IPS-18c (cell line): ENCODE measurements at regions not wholly inside any gene's neighbourhood (a gene's known extent, or its start where the extent isn't known, plus 50 kb on each side); places are given as distances from the start of the nearest gene placed in this dataset.

ENCODE experiments used
- H3K4me3 ChIP-seq: 2 replicates; pipeline ENCODE4 v1.7.0; 2013; ENCODE audit warnings: low read depth, mild to moderate bottlenecking, low read length, moderate library complexity; ENCODE audit not compliant: insufficient read depth
- H3K9me3 ChIP-seq: one replicate; pipeline ENCODE4 v1.6.1; 2013; ENCODE audit warnings: mild to moderate bottlenecking, low read length, moderate library complexity; ENCODE audit not compliant: control insufficient read depth, insufficient read depth

DNA sequence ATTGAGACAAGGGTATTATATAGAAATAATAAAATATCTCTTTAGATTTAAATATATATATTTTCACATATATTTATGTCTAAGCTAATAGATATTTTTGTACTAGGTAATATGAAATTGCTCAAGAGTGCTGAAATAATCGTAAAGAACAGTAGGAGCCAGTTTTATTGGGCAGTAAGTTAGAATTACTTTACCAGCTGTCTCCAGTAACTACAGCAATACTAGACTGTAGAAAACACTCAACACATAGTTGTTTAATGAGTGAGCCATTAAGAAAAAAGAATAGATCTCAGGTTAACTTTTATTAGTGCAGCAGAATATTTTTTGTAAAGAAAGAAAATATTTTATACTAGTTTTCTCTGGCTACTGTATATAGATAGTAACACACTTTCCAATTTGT lies 715.2 kb downstream of the TRIML1 start:
- no peak overlapping the region for H3K4me3 ChIP-seq
- no peaks in the 10 kb centered on the region for H3K9me3 ChIP-seq

DNA sequence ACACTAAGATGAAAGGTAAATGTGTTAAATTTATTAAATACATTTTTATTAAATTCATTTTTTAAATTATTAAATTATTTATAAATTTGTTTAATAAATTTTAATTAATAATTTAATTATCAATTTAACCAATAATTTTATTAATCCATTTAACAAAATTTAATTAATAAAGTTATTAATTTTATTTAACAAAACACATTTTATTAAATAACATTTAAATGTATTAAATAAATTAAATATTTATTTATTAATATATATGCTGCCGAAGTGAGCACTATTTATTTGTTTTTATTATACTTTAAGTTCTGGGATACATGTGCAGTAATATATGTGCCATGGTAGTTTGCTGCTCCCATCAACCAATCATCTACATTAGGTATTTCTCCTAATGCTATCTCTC lies 719.5 kb downstream of the TRIML1 start:
- no peaks in the 10 kb centered on the region for H3K9me3 ChIP-seq
- no peak overlapping the region for H3K4me3 ChIP-seq

DNA sequence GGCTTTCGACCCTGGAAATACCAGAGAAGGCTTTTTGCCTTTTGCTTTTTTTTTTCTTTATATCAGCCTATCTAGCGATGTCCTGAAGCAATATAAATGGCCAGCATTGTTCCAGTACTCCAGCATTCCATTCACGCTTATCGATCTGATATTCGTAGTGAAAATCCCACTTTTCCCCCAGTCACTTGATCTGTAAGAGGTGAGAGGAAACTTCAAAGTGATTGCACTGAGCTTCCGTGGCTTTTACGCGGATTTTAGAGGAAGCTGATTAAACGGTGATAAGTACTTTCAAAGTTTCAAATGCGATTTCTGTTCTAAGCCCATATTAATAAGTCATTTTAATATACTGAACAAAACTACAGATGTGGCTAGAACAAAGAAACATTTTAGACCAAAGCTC lies 725.5 kb downstream of the TRIML1 start:
- no peaks in the 10 kb centered on the region for H3K9me3 ChIP-seq
- H3K4me3 ChIP-seq: no peak overlapping the region

DNA sequence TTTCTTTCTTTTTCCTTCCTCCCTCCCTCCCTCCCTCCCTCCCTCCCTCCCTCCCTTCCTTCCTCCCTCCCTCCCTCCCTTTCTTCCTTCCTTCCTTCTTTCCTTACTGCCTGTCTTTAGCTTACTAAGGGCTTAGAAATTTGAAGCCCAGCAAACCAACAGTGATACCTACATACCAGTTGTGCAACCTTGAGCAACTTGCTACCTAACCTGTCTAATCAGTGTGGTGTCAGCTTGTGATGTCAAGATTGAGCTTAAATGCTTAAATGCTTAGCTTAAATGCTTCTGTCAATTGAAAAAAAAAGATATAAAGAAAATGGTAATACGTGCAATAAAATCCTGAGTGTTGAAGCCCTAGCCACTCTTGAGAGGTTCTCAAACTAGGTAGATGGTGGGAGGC lies 728.6 kb downstream of the TRIML1 start:
- Histone ChIP-seq H3K9me3 (no peaks in the 10 kb centered on the region), H3K4me3 (no peak overlapping the region)

DNA sequence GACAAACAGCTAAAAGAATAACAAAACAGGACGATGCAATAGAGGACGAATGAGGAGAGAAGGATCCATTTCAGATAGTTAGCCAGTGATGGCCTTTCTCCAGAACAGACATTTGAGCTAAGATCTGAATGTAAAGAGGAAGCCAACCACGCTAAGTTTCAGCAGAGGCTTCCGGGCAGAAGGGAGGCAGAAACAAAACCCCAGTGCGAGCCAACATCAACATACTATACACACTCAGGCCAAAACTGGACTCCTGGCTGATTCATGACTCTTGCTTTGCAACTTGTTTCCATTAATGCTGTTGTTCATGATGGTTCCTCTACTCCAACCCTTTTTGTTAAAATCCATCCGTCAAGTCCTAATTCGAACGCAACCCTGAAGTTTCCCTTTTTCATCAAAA lies 730.3 kb downstream of the TRIML1 start:
- no peaks in the 10 kb centered on the region for H3K9me3 ChIP-seq
- H3K4me3 ChIP-seq: no peak overlapping the region

DNA sequence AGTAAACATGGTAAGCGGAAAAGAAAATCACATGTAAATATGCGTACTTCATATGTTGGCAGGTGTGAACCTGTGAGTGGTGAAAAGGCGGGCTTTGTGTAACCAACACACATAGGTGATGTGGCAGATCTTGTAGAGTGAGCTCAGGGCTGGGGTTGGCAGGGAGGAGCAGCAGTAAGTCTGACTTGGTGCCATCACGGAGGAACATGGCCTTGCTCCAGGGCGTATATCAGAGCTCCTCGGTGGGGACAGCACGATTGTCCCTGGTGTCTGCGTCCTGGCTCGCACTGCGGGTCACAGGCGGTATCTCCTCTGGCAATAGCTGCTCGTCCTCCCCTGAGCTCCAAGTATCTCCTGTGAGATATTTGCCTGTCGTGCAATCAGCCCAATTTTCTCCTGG lies 733.6 kb downstream of the TRIML1 start:
- no peaks in the 10 kb centered on the region for H3K9me3 ChIP-seq
- no peak overlapping the region for H3K4me3 ChIP-seq

DNA sequence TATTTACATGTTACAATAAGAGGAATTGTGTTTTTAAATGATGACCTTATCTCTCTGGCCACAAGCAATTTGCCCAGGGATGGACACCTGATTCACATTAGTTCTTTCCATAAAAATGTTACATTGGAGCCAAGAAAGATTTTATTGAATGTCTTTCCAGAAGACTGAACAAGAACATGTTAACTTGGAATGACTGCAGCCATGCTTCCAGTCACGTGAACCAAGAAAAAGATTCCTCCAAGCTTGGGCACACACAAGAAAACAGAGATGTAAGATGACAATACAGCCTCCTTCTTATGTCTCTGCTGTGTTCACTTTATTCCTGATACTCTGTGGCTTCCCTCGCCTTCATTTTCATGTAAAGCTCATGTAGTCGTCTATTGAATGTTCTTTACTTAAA lies 737.6 kb downstream of the TRIML1 start:
- no peaks in the 10 kb centered on the region for H3K9me3 ChIP-seq

DNA sequence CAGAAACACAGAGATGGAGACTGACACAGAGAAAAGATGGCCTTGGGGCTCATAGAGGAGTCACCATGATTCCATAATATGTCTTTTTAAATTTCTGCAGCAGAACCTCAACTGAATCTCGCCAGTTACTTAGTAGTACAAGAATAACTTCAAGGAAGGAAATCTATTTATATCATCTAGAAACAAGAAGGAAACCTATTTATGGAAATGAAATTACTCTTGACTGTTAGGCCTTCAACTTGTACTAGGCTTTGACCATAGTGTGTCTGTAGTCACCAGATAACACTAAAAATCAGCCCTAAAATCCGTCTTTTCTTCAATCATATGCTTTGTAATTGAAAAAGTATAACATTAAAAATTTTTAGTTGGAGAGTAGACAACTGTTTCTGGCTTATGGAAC lies 740.4 kb downstream of the TRIML1 start:
- Histone ChIP-seq H3K4me3 (no peak overlapping the region), H3K9me3 (no peaks in the 10 kb centered on the region)

More for the DNA sequence above, 737.6 kb downstream of the TRIML1 start:
- no peak overlapping the region for H3K4me3 ChIP-seq

DNA sequence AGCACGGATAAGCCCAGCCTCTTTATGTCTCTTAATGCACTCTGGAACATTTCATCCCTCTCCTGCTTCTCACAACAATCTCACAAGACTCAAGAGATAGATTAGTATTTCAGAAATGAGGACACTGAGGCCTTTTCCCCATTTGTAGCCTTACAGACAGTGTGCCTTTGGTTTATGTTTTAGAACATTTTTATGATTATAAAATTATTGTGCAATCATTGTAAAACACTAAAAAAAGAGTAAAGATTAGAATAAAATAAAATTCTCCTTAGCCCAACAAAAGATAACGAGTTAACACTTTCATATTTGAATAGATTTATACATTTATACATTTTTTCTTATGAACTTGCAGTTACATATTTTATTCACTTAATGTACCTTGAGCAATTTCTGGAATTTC lies 748.7 kb downstream of the TRIML1 start:
- Histone ChIP-seq H3K4me3 (no peak overlapping the region), H3K9me3 (no peaks in the 10 kb centered on the region)

DNA sequence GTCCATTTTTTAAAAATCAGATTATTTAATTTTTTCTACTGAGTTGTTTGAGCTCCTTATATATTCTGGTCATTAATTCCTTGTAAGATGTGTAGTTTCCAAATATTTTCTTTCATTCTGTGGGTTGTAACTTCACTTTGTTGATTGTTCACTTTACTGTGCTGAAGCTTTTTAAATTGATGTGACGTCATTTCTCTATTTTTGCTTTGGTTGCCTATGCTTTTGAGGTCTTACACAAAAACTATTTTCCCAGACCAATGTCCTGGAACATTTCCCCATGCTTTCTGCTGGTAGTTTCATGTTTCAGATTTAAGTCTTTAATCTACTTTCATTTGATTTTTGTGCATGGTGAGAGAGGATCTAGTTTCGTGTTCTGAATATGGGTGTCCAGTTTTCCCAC lies 753.6 kb downstream of the TRIML1 start:
- Histone ChIP-seq H3K4me3 (no peak overlapping the region), H3K9me3 (no peaks in the 10 kb centered on the region)

DNA sequence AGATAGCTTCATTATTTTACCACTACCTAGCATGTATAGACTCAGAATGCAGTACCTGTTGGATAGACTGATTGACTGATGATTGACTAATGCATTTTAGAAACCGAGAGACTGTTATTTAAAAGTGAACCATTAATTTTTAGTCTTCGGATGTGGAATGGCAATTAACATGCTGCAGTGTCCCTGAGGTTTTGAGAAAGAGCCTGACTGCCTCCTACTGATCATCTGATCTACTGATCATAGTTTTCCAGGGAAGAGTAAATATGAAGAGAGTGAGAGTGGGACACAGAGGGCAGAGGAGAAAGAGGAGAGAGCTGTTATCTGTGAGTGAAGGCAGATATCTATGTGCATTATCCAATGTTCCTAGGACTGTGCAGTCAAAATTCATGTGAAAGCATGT lies 764.7 kb downstream of the TRIML1 start:
- H3K4me3 ChIP-seq: no peak overlapping the region
- no peaks in the 10 kb centered on the region for H3K9me3 ChIP-seq

DNA sequence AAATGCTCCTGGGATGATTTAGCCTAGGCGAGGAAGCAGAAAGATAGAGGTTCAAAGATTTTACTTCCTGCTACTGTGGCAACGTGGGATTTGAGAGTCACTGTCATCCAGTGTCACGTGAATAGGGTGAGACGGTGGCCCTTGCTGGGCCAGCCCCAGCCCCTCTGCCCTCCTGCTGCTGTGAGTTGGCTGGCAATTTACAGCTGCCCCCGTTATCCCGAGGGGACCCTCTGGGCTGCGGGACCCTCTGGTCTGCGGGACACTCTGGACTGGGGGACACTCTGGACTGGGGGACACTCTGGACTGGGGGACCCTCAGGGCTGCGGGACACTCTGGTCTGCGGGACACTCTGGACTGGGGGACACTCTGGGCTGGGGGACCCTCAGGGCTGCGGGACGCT lies 765.4 kb downstream of the TRIML1 start:
- Histone ChIP-seq H3K4me3 (no peak overlapping the region), H3K9me3 (no peaks in the 10 kb centered on the region)

DNA sequence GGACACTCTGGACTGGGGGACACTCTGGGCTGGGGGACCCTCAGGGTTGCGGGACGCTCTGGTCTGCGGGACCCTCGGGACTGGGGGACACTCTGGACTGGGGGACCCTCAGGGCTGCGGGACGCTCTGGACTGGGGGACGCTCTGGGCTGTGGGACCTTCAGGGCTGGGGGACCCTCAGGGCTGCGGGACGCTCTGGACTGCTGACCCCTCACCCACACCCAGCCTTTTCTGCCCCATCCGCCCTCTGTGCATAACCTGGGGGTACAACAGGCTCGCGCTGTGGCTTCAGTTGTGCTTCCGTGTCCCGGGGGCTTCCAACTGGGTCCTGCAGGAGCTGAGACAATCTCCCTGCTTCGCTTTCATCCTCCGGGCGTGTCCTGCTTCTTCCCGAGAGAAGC lies 766.0 kb downstream of the TRIML1 start:
- Histone ChIP-seq H3K4me3 (no peak overlapping the region), H3K9me3 (no peaks in the 10 kb centered on the region)

DNA sequence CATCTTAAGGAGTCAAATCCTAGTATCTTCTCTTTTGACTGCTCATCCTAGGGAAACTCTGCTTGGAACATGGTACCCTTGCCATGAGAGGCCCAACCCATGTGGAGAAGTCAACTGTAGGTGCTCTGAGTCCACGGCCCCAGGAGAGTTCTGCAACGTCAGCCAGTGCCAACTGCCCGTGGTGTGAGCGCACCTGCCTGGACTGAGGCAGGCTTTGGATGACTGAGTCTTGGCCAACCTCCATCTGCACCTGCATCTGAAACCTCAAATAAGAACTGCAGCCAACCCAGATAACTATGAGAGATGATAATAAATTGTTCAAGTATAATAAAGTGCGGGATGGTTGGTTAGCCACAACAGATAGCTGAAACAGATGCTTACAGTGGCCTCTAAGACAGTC lies 772.0 kb downstream of the TRIML1 start:
- H3K9me3 ChIP-seq: no peaks in the 10 kb centered on the region
- no peak overlapping the region for H3K4me3 ChIP-seq

DNA sequence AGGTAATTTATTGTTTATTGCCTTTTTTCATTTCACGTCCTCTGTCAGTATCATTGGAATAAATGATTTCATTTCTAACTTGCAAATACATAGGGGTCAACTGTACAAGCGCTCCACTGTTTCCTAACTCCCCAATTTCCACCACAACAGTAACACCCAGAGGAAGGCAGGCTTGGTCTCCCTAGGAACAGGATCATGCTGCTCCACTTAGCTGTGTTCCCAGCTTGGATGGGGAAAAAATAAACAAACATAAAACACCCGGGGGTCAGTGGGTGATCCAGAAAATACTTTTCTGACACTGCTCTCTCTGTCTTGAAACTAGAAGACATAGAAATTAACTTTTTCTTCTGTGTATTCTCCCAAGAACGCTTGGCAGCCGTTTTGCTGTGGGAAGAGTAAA lies 772.5 kb downstream of the TRIML1 start:
- Histone ChIP-seq H3K9me3 (no peaks in the 10 kb centered on the region), H3K4me3 (no peak overlapping the region)

DNA sequence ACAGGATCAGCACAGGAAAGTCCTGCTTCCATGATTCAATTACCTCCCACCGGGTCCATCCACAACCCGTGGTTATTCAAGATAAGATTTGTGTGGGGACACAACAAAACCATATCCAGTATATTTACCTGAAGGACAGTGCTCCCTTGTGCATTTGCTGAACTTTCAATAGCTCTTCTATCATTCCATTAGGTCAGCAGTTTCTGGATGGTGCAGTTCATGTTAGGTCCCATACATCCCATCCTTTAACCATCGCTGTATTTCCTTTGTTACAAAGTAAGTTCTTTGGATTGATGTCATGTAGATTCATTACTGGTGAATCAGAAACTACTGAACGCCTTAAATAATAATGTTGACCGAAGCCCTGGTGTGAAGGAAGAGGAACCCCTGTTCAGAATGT lies 775.9 kb downstream of the TRIML1 start:
- Histone ChIP-seq H3K9me3 (no peaks in the 10 kb centered on the region), H3K4me3 (no peak overlapping the region)

DNA sequence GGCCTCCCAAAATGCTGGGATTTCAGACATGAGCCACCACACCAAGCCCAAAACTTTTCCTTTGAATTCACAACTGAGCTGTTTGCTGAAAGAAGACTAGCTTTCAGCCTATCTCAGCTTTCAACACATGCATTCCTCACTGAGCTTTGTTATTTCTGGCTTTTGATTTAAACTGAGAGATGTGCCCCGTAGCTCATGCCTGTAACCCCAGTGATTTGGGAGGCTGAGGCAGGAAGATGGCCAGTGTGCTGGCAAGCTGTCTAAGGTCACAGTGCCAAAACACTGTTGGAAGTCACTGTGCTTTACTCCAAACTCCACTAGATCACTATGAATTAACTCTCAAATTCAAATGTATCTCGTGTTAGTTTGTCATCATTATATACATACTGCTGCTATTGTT lies 779.5 kb downstream of the TRIML1 start:
- Histone ChIP-seq H3K4me3 (no peak overlapping the region), H3K9me3 (peaks cover 8% of the 10 kb centered on the region)

DNA sequence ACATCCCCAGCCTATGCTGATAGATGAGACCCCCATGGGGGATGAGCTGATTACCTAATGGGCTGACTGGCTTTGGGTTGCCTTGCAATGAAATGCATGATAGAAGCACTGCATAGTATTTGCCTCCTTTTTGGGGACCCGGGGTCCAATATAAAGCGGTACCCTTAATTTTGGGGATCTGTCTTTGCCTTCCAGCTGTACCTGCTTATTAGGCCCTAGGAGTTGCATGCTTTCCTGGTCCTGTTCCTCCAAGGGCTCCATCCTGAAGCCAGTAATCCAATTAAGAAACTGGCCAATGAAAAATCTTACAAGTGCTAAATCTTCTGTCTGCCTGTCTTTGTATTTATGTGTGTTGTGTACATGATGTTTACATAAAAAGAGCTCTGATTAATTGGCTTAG lies 791.6 kb downstream of the TRIML1 start:
- Histone ChIP-seq H3K4me3 (no peak overlapping the region; the same call in 1 of the 2 replicates), H3K9me3 (peaks cover 5% of the 10 kb centered on the region)

DNA sequence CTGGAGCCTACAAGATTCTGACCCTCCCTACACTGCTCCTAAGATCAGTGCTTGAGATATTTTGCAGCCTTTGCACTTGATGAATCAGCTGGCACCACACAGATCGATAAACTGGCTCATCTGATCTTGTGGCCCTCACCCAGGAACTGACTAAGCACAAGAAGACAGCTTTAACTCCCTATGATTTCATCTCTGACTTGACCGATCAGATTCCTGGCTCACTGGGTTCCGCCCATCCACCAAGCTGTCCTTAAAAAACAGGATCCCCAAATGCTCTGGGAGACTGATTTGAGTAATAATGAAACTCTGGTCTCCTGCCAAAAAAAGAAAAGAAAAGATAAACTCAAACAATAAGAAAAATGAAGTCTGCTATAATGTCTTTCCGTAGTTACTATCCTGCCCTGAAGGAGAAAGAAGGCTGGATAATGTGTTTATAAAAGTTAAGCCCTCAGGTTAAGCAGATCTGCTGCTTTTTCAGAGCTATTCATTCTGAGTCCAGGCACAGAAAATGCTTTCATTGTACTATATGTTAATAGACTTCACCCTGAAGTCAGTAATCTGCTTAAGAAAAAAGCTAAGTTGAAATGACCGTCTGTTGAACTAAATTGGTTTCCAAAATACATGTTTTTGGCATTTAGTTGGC lies 795.2 kb downstream of the TRIML1 start:
- Histone ChIP-seq H3K9me3 (peaks cover 5% of the 10 kb centered on the region), H3K4me3 (no peak overlapping the region)
